GM18867 (cell line): ENCODE measurements at regions not wholly inside any gene's neighbourhood (a gene's known extent, or its start where the extent isn't known, plus 50 kb on each side); places are given as distances from the start of the nearest gene placed in this dataset.
"Not testable (repeated sequence)": the region's sequence is repeated elsewhere in the genome, so short reads cannot be mapped to it uniquely, and the experiment has no call there.

Experiments
- ATAC-seq: cut with Tn5 transposase; IDR thresholded peaks from one replicate; pipeline ENCODE4 v1.9.1; 2021; ENCODE audit warnings: mild to moderate bottlenecking, moderate library complexity; ENCODE audit not compliant: unreplicated experiment

DNA sequence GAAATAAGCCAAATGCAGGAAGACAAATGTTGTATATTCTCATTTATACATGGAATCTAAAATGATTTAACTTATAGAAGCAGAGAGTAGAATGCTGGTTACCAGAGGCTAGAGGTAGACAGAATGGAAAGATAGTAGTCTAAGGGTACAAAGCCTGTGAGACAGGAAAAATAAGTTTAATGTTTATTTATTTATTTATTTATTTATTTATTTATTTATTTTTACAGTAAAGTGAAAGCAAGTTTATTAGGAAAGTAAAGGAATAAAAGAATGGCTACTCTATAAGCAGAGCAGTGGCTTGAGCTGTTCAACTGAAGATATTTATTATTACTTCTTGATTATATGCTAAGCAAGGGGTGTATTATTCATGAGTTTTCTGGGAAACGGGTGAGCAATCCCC lies 203.2 kb downstream of the LAS1L start:
- no peak for ATAC-seq

DNA sequence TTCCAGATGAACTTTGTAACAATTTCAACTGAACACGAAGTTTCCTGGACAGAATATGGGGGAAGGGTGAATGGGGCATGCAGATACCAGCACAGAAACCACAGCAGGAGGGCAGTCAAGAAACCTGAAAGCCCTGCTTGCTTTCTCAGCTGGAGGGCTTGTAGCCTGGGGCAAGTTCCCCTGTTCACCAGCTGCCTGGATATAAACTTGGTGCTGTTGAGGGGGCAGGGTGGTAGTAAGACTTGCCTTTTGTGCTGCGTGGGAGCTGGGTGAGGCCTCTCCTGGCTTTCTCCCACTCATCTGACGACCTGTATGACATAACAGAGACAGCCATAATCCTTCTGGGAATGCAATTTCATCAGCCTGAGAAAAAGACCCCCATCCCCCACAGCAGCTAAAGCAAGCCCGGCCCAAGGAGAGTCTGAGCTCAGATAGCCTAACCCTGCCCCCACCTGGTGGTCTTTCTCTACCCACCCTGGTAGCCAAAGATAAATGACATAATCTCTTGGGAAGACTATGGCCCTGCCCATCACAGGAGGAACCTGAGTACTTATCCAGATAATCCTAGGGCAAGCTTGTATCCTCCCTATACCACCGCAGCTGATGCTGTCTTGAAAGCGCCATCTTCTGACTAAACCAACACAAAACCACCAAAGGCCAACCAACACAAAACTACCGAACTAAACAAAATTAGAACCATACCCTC lies 234.3 kb downstream of the LAS1L start:
- ATAC-seq, result no peak

DNA sequence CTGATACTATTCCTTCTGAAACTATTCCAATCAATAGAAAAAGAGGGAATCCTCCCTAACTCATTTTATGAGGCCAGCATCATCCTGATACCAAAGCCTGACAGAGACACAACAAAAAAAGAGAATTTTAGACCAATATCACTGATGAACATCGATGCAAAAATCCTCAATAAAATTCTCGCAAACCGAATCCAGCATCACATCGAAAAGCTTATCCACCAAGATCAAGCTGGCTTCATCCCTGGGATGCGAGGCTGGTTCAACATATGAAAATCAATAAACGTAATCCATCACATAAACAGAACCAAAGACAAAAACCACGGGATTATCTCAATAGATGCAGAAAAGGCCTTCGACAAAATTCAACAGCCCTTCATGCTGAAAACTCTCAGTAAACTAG lies 251.7 kb downstream of the LAS1L start:
- ATAC-seq, result not testable (repeated sequence)

DNA sequence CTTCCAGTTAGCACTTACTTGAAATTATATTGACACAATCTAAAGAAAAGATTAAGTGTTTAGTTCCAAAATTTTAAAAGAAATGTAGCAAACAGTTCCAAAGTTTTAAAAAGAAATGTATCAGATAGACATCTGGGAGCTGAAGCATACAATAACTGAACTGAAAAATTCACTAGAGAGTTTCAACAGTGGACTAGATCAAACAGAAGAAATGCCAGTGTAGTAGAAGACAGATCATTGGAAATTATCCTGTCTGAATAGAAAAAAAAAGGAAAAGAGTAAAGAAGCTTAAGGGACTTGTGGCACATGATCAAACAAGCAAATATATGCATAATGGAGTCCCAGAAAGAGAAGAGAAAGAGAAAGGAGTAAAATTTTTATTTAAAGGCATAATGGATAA lies 261.4 kb downstream of the LAS1L start:
- ATAC-seq, result no peak

DNA sequence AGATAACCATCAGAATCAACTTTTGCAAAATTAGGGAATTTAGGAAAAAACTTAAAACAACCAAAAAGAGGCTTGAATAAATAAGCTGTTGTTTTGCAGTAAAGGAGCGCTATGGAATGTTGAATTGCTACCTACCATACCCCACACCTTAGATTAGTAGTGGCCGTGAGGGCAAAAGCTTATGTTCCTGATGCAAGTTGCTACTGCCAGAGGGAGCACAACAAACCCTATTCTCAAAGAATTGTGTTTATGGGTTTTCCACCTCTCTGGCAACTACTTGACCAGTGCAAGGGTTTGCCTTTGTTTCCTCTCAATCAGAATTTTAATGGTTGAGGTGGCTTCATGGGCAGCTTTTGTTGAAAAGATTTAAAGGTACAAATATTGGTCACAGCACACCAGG lies 268.1 kb downstream of the LAS1L start:
- no peak for ATAC-seq

DNA sequence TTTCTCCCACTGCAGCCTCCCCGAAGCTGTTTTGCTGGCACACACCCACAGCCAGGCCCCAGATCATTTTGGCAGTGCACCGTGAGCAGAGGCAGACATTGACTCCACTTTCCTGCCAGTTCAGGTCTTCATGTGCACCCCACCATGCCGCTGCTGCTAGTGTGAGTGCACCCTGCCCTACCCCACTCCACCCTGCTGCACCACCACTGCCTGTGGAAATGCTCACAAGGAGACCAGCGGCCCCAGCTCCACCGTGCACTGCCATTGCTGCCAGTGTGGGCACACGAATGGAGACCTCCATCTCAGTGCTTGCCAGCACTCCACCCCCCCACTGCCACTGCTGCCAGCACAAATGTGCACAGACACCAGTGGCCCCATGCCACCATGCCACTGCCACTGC lies 277.6 kb upstream of the ZC4H2 start:
- ATAC-seq, result no peak

DNA sequence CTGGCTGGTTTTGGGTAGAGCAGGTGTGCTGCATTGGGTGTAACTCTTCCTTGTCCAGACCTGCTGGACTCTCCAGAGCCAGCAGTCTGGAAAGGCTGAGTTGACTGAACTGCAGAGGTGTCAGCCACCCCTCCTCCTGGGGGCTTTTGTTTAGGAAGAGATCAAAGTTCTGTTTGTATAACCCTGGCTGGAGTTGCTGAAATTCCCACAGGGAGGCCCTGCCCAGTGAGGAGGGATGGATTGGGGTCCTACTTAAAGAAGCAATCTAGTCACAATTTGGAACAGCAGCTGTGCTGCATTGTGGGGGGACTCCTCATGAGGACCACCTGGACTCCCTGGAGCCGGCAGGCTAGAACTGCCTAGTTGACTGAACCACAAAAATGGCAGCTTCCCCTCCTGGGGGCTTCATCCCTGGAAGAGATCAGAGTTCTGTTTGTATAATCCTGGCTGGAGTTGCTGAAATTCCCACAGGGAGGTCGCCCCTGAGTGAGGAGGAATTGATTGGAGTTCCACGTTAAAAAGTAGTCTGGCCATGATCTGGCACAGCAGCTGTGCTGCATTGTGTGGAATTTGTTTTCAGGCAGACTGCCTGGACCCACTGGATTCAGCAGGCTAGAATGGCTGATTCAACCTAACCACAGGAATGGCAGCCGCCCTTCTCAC lies 264.9 kb upstream of the ZC4H2 start:
- no peak for ATAC-seq

DNA sequence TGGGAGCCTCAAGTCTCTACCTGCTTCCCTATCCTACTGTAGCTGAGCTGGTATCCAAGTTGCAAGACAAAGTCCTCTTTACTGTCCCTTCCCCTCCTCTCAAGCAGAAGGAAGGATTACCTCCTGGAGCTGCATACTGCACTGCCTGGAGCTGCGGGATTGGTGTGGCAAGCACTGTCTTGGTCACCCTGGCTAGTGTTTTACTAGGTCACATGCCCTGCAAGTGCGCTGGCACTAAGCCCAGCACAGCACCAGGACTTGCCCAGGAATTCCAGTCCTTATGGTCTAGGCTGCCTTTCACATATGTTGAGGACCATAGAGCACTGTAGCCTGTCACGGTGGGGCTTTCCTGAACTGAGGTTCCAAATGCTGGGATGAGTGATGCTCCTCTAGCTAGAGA lies 227.3 kb upstream of the ZC4H2 start:
- ATAC-seq, result no peak

DNA sequence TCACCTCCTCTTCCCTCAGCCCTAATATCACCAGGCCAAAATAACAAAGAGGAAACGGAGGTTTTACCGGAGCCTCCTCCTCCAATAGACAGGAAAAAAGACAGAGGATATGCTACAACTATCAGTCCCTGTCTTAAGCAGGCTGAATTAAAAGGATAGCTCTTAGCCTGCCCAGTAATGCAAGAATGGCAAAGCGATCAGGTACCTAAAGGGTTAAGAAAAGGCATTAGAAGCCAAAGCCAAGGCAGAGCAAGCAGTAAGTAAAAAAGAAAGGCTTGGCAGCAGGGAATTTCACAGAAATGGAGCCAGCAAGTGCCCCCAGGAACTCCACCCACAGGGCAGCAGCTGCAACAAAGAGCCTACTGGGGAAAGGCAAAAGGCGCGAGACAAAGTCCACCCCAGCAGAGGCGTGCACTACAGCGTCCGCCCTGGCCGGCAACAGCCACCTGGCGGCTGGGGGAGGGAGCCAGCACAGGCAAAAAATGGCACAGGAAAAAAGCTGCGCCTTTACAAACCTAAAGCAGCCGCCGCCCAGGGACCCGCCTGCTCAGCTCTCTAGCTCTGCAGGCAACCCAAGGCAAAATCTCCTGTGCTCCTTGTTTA lies 220.6 kb upstream of the ZC4H2 start:
- ATAC-seq, result no peak

DNA sequence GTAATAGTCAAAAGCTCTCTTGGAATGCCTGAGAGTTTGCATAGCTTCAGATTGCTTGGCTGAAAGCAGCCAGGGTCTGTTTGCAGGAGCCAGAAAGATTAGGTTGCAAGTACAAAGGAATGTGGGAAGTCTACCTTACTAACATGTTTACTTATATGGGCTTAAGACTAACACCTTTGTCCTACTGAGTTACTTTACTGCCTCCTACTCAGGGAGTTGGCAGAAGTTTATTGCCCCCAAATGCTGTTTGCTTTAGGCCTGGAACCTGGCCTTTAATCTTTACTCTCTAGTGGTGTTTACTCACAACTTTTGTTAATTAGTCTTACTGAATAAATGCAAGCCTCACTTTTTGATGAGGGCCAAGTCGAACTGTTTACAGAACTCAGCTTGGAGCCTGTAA lies 219.4 kb upstream of the ZC4H2 start:
- ATAC-seq, result no peak

DNA sequence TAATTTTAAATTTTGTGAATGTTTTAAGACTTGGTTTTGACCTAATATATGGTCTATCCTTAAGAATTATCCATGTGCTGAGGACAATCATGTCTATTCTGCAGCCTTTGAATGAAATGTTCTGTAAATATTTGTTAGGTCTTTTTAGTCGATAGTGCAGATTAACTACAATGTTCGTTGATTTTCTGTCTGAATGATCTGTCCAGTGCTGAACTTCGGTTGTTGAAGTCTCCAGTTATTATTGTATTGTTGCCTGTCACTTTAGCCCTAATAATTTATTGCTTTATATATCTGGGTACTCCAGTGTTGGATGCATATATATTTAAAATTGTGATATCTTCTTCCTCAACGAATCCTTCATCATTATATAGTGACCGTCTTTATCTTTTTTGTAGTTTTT lies 218.3 kb upstream of the ZC4H2 start:
- ATAC-seq, result no peak

DNA sequence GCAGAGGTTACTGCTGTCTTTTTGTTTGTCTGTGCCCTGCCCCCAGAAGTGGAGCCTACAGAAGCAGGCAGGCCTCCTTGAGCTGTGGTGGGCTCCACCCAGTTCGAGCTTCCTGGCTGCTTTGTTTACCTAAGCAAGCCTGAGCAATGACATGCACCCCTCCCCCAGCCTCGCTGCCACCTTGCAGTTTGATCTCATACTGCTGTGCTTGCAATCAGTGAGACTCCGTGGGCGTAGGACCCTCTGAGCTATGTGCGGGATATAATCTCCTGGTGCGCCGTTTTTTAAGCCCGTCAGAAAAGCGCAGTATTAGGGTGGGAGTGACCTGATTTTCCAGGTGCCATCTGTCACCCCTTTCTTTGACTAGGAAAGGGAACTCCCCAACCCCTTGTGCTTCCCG lies 187.1 kb upstream of the ZC4H2 start:
- not testable (repeated sequence) for ATAC-seq

DNA sequence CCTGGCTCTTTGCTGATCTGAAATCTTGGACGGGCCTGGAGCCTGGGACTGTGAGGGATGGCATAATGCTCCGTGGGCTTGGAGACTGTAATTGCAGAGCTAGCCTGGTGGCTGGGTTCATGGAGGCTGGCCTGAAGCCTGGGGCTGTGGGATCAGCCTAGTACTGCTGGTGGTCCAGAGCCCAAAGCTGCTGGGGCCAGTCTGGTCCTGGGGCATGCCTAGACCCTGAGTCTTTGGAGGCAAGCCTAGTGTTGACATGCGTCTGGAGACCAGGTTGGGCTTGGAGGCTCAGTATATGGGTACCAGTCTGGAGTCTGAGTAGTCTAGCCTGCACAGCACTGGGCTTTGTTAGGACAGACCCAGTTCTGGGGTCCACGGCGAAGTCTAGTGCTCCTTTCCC lies 172.0 kb upstream of the ZC4H2 start:
- ATAC-seq, result no peak

DNA sequence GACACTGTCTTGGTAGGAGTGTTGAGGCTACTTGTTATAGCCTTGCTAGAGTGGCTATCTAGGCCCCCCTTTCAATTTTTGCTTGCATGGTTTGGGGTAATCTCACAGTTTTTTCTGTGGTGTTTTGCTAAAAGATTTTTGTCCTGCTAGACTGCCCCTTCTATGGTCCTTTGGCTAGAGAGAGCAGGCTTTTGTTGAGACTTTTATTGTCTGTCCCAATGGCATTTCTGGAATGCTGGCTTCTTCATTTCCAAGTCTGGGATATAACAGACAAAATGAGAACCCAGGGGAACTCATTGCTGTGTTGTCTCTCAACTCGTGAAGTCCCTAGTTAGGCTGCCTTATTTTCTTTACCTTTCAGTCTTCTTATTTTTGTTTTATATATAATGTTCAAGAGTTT lies 160.2 kb upstream of the ZC4H2 start:
- ATAC-seq, result no peak

DNA sequence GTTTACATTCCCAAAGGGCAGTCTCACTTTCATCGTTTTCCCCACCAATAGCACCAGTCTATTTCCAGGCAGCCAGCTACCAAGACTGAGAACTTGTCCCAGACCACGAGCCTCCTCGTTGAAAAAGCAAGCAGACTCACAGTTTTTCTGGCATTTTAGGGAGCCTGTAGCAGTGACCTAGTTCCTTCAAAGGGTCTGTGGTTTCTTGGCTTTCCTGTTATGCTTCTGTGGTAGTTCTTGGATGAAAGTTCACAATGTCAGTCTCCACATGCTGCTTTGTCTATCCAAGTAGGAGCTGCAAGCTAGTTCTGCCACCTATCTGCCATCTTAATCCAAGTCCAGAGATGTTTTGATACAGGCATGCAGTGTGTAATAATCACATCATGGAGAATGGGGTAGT lies 151.6 kb upstream of the ZC4H2 start:
- no peak for ATAC-seq

DNA sequence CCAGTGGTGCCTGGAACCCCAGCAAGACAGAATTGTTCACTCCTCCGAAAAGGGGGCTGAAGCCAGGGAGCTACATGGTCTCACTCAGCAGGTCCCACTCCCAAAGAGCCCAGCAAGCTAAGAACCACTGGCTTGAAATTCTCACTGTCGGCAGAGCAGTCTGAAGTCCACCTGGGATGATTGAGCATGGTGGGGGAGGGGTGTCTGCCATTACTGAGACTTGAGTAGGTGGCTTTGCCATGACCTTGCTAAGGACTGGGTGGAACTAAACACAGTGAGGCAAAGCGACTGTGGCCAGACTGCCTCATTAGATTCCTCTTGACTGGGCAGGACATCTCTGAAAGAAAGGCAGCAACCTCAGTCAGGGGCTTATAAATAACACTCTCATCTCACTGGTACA lies 122.6 kb upstream of the ZC4H2 start:
- ATAC-seq, result no peak

DNA sequence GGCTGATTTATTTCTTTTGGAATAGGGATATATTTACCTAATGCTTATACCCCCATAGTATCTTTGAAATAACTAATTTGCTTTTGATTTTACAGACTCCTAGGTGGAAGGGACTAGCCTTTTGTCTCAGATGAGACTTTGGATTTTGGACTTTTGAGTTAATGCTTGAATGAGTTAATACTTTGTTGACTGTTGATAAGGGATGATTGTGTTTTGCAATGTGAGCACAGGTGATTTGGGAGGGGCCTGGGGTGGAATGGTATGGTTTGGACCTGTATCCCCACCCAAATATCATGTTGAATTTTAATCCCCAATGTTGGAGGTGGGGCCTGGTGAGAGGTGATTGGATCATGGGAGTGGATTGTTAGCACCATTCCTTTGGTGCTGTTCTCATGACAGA lies 117.4 kb upstream of the ZC4H2 start:
- no peak for ATAC-seq

DNA sequence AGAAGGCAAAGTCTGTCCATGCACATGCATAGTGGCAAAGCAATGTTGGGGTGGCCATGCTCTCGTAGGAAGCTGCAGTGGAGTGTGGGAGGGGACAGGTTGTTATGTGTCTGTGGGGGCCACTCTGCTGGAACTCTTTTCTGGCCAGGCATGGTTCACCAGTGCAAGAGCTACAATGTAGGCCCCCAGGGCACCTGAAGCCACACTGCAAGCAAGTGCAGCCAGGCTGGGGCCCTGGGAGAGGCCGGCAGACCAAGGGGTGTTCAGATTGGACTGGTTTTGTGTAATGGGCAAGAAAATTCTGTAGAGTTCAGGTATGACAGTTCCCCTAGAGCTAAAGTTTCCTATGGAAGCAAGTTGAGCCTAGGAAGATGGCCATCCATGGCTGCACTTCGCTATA lies 97.0 kb upstream of the ZC4H2 start:
- ATAC-seq, result no peak

DNA sequence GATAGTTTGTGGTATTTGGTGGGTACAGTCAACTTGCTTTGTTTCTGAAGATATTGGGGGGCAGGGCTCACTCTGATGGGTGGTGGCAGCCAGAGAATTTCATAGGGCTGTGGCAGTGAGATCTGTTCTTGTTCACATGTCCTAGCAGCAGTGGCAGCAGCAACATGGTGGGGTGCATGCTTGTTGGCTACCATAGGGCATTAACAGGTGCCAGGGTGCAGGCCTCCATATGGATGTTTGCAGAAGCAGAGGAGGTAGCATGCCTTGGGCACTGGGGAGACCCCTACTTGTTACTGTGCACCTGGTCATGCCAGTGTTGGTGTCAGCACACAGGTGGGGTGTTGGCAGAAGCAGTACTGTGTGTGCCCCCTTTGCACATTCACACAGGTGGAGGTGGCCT lies 96.3 kb upstream of the ZC4H2 start:
- no peak for ATAC-seq

DNA sequence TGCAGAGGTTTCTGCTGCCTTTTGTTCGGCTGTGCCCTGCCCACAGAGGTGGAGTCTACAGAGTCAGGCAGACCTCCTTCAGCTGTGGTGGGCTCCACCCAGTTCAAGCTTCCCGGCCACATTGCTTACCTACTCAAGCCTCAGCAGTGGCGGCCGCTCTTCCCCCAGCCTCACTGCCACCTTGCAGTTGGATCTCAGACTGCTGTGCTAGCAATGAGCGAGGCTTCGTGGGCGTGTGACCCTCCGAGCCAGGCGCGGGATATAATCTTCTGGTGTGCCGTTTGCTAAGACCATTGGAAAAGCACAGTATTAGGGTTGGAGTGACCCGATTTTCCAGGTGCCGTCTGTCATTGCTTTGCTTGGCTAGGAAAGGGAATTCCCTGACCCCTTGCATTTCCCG lies 82.4 kb upstream of the ZC4H2 start:
- ATAC-seq, result not testable (repeated sequence)

DNA sequence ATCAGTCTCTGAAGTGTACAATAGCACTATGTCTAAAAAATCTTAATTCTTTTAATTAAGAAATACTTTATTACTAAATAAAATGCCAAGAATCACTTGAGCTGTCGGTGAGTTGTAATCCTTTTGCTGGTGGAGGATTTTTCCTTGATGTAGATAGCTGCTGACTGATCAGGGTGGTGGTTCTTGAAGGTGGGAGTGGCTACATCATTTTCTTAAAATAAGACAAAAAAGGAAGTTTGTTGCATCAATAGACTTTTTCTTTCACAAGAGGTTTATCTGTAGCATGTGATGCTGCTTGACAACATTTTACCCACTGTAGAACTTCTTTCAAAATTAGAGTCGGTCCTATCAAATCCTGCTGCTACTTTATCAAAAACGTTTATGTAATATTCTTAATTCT lies 68.8 kb upstream of the ZC4H2 start:
- no peak for ATAC-seq

DNA sequence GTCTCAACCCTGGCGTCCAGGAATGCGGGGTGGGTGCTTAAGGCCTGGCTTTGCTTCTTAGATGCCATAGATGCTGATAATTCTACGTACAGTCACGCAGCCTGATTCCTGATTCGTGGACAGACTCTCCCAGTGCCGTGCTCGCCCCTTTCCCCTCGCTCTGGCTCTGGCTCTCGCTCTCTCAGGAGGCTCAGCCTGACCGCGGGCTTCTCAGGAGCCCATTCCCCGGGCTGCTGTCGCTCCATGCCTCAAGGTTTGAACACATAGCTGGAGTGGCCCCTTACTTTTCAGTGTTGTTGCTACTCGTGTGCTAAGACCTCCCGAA lies 59.2 kb upstream of the ZC4H2 start:
- ATAC-seq, result peak; percentile 41
